Tibial nerve (tissue), 3 donors: ENCODE measurements at regions not wholly inside any gene's neighbourhood (a gene's known extent, or its start where the extent isn't known, plus 50 kb on each side); places are given as distances from the start of the nearest gene placed in this dataset.

Experiments used
- CTCF ChIP-seq, 5 experiments: fragments of 200-600 bp in 3 of 5; fragments of 450-650 bp in 2 of 5; sonication (generic) in 3 of 5; IDR thresholded peaks; one replicate each; pipeline ENCODE4 v1.5.1; 2016 to 2019; ENCODE audit warnings: antibody characterized with exemption in 5 of 5, mild to moderate bottlenecking in 3 of 5, moderate library complexity in 2 of 5
- POLR2A ChIP-seq, 2 donors: fragments of 450-650 bp; IDR thresholded peaks; one replicate each; pipeline ENCODE4 v1.6.1; 2017; ENCODE audit warnings: antibody characterized with exemption in 2 of 2, mild to moderate bottlenecking in 2 of 2, moderate library complexity in 2 of 2

GRCh38 chr9:28824432-28824963 is 1251.2 kb upstream of the C9orf72 start:
- TF ChIP-seq POLR2A (IDR thresholded peaks at IDR 0.05) (no peak), CTCF (IDR thresholded peaks at IDR 0.05) (no peak)
